ENCODE measurements at regions not wholly inside any gene's neighbourhood (a gene's known extent, or its start where the extent isn't known, plus 50 kb on each side); places are given as distances from the start of the nearest gene placed in this dataset.

- DNase-seq = no peak
- TF ChIP-seq CTCF (IDR thresholded peaks at IDR 0.05) (no peak), POLR2A (IDR thresholded peaks at IDR 0.05) (no peak)
- Histone ChIP-seq H3K9me3 (no peaks in the 10 kb centered on the region), H3K4me3 (no peak overlapping the region), H3K4me1 (no peaks in the 10 kb centered on the region), H3K27me3 (no peaks in the 10 kb centered on the region), H3K36me3 (no peaks in the 10 kb centered on the region), H3K27ac (no peak overlapping the region)
- ATAC-seq = no peak
- intact Hi-C loops (cut with DNase I) = no loop called here
Measured at GRCh38 chr10:78121801-78122200, 88.1 kb downstream of the RPS24 start.

DNA sequence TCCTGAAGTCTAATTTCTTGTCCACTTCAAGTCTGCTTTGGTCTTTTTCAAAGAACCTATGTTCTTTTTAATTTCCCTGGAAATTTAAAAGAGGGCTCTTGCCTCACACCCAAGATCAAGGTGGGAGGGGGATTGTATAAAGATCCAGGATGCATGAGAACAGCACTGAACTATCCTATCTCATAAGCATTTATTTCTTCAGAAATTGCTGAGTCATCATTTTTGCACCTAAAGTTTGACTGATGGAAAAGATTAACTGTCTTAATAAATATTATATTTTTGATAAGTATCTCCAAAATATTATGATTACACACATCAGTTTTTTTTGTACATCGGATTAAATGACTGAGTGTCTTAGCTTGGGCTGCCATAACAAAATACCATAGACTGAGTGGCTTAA lies 90.5 kb downstream of the RPS24 start:
- no peak for ATAC-seq
- no peak overlapping the region for H3K27ac ChIP-seq
- H3K36me3 ChIP-seq = no peaks in the 10 kb centered on the region
- 57% methylated on average over 1 of the region's 1 CpG for WGBS (ENCODE audit: insufficient coverage, low coverage, low lambda C conversion rate, missing lambda C conversion rate)
- no peak for DNase-seq
- intact Hi-C loops (cut with DNase I) = no loop called here
- TF ChIP-seq CTCF (IDR thresholded peaks at IDR 0.05) (no peak), POLR2A (IDR thresholded peaks at IDR 0.05) (no peak)
- H3K4me1 ChIP-seq = no peaks in the 10 kb centered on the region
- H3K27me3 ChIP-seq = no peaks in the 10 kb centered on the region
- no peaks in the 10 kb centered on the region for H3K9me3 ChIP-seq
- no peak overlapping the region for H3K4me3 ChIP-seq

DNA sequence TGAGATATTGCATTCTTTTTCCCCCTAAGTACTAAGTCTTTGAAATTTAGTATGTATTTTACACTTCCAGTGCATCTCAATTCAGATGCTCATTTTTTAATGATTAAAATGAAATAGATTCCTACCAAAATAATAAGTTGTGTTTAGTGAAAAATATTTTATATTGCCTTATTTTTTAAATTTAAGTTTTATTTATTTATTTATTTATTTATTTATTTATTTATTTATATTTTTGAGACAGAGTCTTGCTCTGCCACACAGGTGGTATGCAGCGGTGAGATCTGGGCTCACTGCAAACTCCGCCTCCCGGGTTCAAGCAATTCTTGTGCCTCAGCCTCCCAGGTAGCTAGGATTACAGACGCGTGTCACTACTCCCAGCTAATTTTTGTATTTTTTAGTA lies 95.5 kb downstream of the RPS24 start:
- ATAC-seq (no peak), DNase-seq (no peak)
- Histone ChIP-seq H3K4me1 (no peaks in the 10 kb centered on the region), H3K36me3 (no peaks in the 10 kb centered on the region), H3K27me3 (no peaks in the 10 kb centered on the region), H3K9me3 (no peaks in the 10 kb centered on the region), H3K27ac (no peak overlapping the region), H3K4me3 (no peak overlapping the region)
- intact Hi-C loops (cut with DNase I) = no loop called here
- 94% methylated on average over 3 of the region's 5 CpGs for WGBS (ENCODE audit: insufficient coverage, low coverage, low lambda C conversion rate, missing lambda C conversion rate)
- no peak for TF ChIP-seq POLR2A (IDR thresholded peaks at IDR 0.05)

GRCh38 chr10:78130966-78131710 lies 97.5 kb downstream of the RPS24 start:
- Histone ChIP-seq H3K9me3 (no peaks in the 10 kb centered on the region), H3K4me3 (no peak overlapping the region), H3K27ac (no peak overlapping the region), H3K27me3 (no peaks in the 10 kb centered on the region), H3K36me3 (no peaks in the 10 kb centered on the region), H3K4me1 (no peaks in the 10 kb centered on the region)
- no peak for ATAC-seq
- DNase-seq = no peak
- 71% methylated on average over 8 of the region's 9 CpGs for whole genome bisulfite sequencing (ENCODE audit: insufficient coverage, low coverage, low lambda C conversion rate, missing lambda C conversion rate)
- intact Hi-C loops (cut with DNase I) = no loop called here
- TF ChIP-seq POLR2A (IDR thresholded peaks at IDR 0.05) (no peak), CTCF (IDR thresholded peaks at IDR 0.05) (no peak)

- no peak for DNase-seq
- no peak overlapping the region for H3K27ac ChIP-seq
- 80% methylated on average over 9 of the region's 10 CpGs for WGBS (ENCODE audit: insufficient coverage, low coverage, low lambda C conversion rate, missing lambda C conversion rate)
- no peaks in the 10 kb centered on the region for H3K9me3 ChIP-seq
- no peak for ATAC-seq
- no peaks in the 10 kb centered on the region for H3K27me3 ChIP-seq
- no peaks in the 10 kb centered on the region for H3K4me1 ChIP-seq
- no peaks in the 10 kb centered on the region for H3K36me3 ChIP-seq
- intact Hi-C loops (cut with DNase I) = no loop called here
- H3K4me3 ChIP-seq = no peak overlapping the region
- TF ChIP-seq POLR2A (IDR thresholded peaks at IDR 0.05) (no peak), CTCF (IDR thresholded peaks at IDR 0.05) (no peak)
Measured at GRCh38 chr10:78134773-78135306, 101.2 kb downstream of the RPS24 start.

All from right lobe of liver (tissue), 6 donors.